ENCODE measurements at regions not wholly inside any gene's neighbourhood (a gene's known extent, or its start where the extent isn't known, plus 50 kb on each side); places are given as distances from the start of the nearest gene placed in this dataset.

- TF ChIP-seq EZH2 (IDR thresholded peaks at IDR 0.05; ENCODE audit: low read length, unreplicated experiment), result no peak
- no peak for TF ChIP-seq CTCF (conservative IDR thresholded peaks at IDR 0.05; ENCODE audit: low read depth, low read length)
Measured at GRCh38 chr1:5543235-5543634, 449.0 kb downstream of the NPHP4 start.
